Mucosa of rectum (tissue), 2 donors: ENCODE measurements at regions not wholly inside any gene's neighbourhood (a gene's known extent, or its start where the extent isn't known, plus 50 kb on each side); places are given as distances from the start of the nearest gene placed in this dataset.
"Not testable (repeated sequence)": the region's sequence is repeated elsewhere in the genome, so short reads cannot be mapped to it uniquely, and the experiment has no call there.

Source experiments
- H3K27ac ChIP-seq, 2 donors: one replicate each; pipeline ENCODE4 v1.7.0; 2013; ENCODE audit warnings: inconsistent platforms in 2 of 2, low read depth in 2 of 2, low read length in 2 of 2
- H3K27me3 ChIP-seq, 2 donors: one replicate each; pipeline ENCODE4 v1.7.0; 2013; ENCODE audit warnings: low read length in 2 of 2; ENCODE audit not compliant: control insufficient read depth in 2 of 2, insufficient read depth in 2 of 2
- H3K36me3 ChIP-seq, 2 donors: one replicate each; pipeline ENCODE4 v1.7.0; 2013; ENCODE audit warnings: low read length in 2 of 2; ENCODE audit not compliant: control insufficient read depth in 2 of 2, insufficient read depth in 2 of 2
- H3K4me1 ChIP-seq, 2 donors: one replicate each; pipeline ENCODE4 v1.7.0; 2013; ENCODE audit warnings: low read length in 2 of 2, mild to moderate bottlenecking in 1 of 2; ENCODE audit not compliant: control insufficient read depth in 2 of 2, insufficient read depth in 2 of 2
- H3K4me3 ChIP-seq, 2 donors: one replicate each; pipeline ENCODE4 v1.7.0; 2013; ENCODE audit warnings: low read length in 2 of 2
- H3K9ac ChIP-seq, 2 donors: one replicate each; pipeline ENCODE4 v1.7.0; 2013; ENCODE audit warnings: low read length in 2 of 2, low read depth in 1 of 2, mild to moderate bottlenecking in 1 of 2
- H3K9me3 ChIP-seq, 2 donors: one replicate each; pipeline ENCODE4 v1.7.0; 2013; ENCODE audit warnings: low read length in 2 of 2; ENCODE audit not compliant: control insufficient read depth in 2 of 2
- donor health status: healthy.
- donor health status: Normal muscosa, but diverticular disease.

DNA sequence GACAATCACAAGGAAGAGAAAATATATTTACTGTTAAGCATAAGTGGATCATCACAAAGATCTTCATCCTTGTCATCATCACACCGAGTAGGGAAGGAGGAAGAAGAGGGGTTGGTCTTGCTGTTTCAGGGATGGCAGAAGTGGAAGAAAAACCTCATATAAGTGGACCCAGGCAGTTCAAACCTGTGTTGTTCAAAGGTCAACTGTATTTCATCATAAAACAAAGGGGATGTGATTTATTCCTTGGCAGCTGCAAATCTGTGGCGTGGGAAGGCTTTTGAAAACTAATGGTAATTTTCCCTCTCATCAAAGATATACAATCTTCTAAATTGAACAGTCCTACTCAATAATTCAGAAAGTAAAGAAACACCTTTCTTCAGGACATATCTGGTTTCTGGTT lies 129.9 kb upstream of the ABI3BP start:
- H3K27ac ChIP-seq: no peak overlapping the region
- no peaks in the 10 kb centered on the region for H3K27me3 ChIP-seq
- H3K9ac ChIP-seq: no peak overlapping the region
- H3K4me3 ChIP-seq: no peak overlapping the region
- H3K36me3 ChIP-seq: no peaks in the 10 kb centered on the region
- H3K9me3 ChIP-seq: no peaks in the 10 kb centered on the region
- no peaks in the 10 kb centered on the region for H3K4me1 ChIP-seq

DNA sequence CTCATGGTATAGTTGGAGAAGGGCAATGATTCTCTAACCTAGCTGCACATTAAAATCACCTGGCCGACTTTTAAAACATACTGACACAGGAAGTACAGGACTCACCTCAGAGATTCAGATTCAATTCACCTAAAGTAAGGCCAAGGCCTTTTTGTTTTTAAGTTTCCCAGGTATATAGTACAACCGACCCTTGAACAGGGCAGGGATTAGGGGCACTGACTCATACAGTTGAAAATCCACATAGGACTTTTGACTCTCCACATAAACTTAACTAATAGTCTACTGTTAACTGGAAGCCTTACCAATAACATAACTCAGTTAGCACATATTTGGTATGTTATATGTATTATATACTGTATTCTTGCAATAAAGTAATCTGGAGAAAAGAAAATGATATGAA lies 129.5 kb upstream of the ABI3BP start:
- Histone ChIP-seq H3K4me1 (no peaks in the 10 kb centered on the region), H3K9me3 (no peaks in the 10 kb centered on the region), H3K9ac (no peak overlapping the region), H3K36me3 (no peaks in the 10 kb centered on the region), H3K27ac (peak overlapping the region in 1 of 2 donors; percentile 1), H3K27me3 (no peaks in the 10 kb centered on the region), H3K4me3 (no peak overlapping the region)

DNA sequence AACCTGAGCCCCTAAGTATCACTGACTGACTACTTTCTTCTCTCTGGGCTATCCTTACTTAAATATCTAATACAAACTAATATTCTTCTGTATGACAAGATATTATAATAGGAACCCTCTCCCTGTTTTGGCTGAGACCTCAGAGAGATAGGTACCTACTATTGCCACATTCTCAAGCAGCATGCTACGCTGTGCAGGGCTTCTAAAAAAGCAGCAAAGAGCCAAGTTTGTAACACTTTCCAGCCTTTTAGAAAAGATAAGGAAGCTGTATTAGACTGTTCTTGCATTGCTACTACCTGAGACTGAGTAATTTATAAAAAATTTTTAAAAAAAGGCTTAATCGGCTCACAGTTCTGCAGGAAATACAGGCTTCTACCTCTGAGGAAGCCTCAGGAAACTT lies 126.8 kb upstream of the ABI3BP start:
- no peaks in the 10 kb centered on the region for H3K4me1 ChIP-seq
- H3K27me3 ChIP-seq: no peaks in the 10 kb centered on the region
- no peaks in the 10 kb centered on the region for H3K36me3 ChIP-seq
- H3K27ac ChIP-seq: no peak overlapping the region
- H3K9me3 ChIP-seq: no peaks in the 10 kb centered on the region
- H3K4me3 ChIP-seq: no peak overlapping the region
- no peak overlapping the region for H3K9ac ChIP-seq

DNA sequence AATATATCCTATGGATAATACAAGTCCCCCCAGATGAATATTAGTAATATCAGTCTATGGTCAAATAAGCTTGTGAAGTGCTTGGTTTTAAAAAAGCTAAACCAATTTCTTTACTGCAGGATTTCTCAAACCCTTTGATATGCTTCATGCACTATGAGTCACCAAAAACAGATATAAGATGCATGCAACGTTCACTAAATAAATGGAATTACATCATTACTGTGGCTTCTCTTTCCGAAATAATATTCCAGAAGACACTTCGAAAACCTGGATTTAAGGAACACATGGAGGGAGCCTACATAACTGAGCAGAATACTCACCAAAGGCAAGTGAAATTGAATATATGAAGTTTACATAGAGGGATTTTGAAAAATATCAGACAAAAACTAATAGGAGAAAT lies 126.3 kb upstream of the ABI3BP start:
- no peak overlapping the region for H3K4me3 ChIP-seq

DNA sequence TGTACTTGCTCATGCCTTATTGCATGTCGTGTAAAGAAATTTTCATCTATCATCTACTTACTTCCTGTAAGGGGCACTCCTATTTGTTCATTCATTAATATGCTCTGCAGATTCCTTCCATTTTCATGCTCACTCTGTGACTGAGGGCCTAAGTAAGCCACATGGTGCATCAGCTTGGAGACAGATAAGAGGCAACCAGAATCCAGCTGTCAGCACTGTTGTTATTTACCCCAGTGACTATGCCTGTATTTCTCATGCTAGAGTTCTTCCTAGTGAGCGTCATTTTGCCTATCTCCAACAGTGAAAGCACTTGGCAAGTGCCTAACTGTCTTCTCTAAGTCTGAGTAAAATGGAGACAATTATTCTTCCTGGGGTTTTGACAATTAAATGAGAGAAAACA lies 124.8 kb upstream of the ABI3BP start:
- Histone ChIP-seq H3K9me3 (no peaks in the 10 kb centered on the region), H3K36me3 (no peaks in the 10 kb centered on the region), H3K4me1 (no peaks in the 10 kb centered on the region), H3K27ac (no peak overlapping the region), H3K4me3 (no peak overlapping the region), H3K9ac (no peak overlapping the region), H3K27me3 (no peaks in the 10 kb centered on the region)

More for the DNA sequence above, 126.3 kb upstream of the ABI3BP start:
- H3K4me1 ChIP-seq: no peaks in the 10 kb centered on the region
- no peaks in the 10 kb centered on the region for H3K36me3 ChIP-seq
- no peaks in the 10 kb centered on the region for H3K27me3 ChIP-seq
- H3K9me3 ChIP-seq: no peaks in the 10 kb centered on the region
- no peak overlapping the region for H3K27ac ChIP-seq
- H3K9ac ChIP-seq: no peak overlapping the region

DNA sequence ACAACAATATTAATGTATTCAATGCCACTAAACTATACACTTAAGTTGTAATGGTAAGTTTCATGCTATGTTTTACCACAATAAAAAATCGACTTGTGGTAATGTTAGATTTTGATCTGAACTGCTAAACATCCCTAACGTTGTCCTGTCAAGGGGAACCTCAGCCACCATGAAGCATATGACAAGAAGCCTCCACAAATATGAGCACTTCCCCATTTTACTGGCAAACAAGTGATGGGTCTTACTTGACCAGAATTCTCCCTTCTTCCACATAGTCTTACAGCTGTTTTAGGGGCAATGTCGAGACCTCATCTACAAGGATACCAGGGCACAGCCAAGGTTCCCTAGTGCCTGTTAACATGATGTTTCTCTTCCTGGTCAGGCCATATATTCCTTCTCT lies 124.2 kb upstream of the ABI3BP start:
- Histone ChIP-seq H3K4me1 (no peaks in the 10 kb centered on the region), H3K9ac (no peak overlapping the region), H3K4me3 (no peak overlapping the region), H3K27me3 (no peaks in the 10 kb centered on the region), H3K27ac (no peak overlapping the region), H3K9me3 (no peaks in the 10 kb centered on the region), H3K36me3 (no peaks in the 10 kb centered on the region)

DNA sequence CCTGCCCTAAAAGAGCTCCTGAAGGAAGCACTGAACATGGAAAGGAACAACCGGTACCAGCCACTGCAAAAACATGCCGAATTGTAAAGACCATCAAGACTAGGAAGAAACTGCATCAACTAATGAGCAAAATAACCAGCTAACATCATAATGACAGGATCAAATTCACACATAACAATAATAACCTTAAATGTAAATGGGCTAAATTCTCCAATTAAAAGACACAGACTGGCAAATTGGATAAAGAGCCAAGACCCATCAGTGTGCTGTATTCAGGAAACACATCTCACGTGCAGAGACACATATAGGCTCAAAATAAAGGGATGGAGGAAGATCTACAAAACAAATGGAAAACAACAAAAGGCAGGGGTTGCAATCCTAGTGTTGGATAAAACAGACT lies 117.1 kb upstream of the ABI3BP start:
- not testable (repeated sequence) for H3K27me3 ChIP-seq, H3K9me3 ChIP-seq, H3K4me1 ChIP-seq, H3K36me3 ChIP-seq, H3K4me3 ChIP-seq, H3K9ac ChIP-seq, H3K27ac ChIP-seq

DNA sequence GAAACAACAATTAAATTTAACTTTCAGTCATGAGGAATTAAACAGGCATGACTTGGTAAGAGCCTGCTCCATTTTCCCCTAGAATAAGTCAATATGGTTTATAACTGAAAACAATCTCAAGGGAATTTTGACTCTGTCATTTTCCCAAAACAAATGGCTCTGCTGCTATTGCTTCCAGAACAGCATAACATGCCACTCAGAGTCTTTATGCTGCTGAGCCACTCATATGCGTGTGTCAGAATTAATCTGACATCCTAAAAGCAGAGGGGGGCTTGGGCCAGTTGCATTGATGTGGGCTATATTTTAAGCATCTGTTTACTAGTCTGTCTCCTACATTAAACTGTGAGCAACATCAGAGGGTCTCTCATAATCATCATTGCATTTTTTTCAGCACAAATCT lies 111.1 kb upstream of the ABI3BP start:
- H3K4me3 ChIP-seq: no peak overlapping the region
- H3K27ac ChIP-seq: no peak overlapping the region
- no peaks in the 10 kb centered on the region for H3K9me3 ChIP-seq
- H3K36me3 ChIP-seq: no peaks in the 10 kb centered on the region
- no peaks in the 10 kb centered on the region for H3K27me3 ChIP-seq
- H3K9ac ChIP-seq: no peak overlapping the region
- H3K4me1 ChIP-seq: no peaks in the 10 kb centered on the region

DNA sequence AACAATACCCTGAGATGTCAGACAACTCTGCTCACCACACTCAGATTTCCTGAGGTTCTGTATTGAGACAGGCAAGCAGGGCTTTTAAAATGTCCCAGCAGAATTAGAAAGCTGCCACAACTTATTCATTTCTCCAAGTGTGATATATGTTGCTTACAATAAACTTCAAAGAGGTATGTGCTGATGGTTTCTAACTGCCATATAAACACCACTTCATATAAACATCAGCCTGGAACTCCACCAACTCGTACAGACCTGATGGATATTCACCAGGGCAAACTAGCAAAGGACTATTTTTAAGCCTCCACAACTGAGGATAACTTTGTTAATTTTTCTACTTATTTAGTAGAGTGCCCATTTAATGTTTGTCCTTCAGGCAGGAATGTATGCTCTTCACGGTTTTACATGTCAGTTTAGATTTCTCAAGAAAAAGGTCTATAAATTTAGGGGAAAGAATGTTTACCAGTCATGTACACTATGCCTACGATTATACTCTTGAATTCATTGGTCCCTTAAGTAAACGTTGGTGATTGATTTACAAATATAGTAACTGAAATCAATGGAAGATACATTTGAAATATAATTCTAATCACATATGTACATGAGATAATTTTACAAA lies 109.6 kb upstream of the ABI3BP start:
- no peaks in the 10 kb centered on the region for H3K27me3 ChIP-seq
- H3K27ac ChIP-seq: no peak overlapping the region
- H3K9ac ChIP-seq: no peak overlapping the region
- H3K4me1 ChIP-seq: no peaks in the 10 kb centered on the region
- H3K9me3 ChIP-seq: no peaks in the 10 kb centered on the region
- H3K4me3 ChIP-seq: no peak overlapping the region
- H3K36me3 ChIP-seq: no peaks in the 10 kb centered on the region

DNA sequence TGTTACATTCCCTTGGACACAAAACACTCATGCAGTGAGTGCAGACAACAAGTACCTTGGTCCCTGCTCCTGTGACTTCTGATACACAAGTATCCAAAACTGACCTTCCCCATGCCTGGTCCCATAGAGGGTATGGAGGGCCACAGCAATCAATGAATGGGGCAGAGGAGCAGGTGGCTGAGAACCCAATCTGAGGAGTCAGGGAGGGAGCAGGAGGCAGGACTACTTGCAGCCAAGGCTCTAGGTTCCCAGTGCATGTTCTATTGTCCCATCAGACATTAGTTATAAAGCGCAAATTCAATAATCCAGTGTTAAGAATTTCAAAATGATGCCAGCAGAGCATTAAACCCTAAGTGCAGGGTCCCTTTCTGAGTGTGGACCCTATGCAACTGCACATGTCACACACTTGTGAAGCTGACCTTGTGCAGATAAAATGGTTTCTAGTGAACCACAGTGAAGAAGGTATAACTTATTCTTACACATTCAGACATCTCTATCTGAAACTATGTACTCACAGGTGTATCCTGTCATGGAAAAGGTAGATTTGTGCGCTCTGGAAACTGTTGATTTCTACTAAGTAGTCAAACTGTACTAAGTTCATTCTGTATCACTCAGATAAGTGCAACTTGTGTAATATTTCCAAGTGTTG lies 107.3 kb upstream of the ABI3BP start:
- Histone ChIP-seq H3K4me1 (no peaks in the 10 kb centered on the region), H3K9ac (no peak overlapping the region), H3K4me3 (no peak overlapping the region), H3K36me3 (no peaks in the 10 kb centered on the region), H3K27ac (no peak overlapping the region), H3K9me3 (no peaks in the 10 kb centered on the region), H3K27me3 (no peaks in the 10 kb centered on the region)
